ENCODE measurements at regions not wholly inside any gene's neighbourhood (a gene's known extent, or its start where the extent isn't known, plus 50 kb on each side); places are given as distances from the start of the nearest gene placed in this dataset.
"Not testable (repeated sequence)": the region's sequence is repeated elsewhere in the genome, so short reads cannot be mapped to it uniquely, and the experiment has no call there.

DNA sequence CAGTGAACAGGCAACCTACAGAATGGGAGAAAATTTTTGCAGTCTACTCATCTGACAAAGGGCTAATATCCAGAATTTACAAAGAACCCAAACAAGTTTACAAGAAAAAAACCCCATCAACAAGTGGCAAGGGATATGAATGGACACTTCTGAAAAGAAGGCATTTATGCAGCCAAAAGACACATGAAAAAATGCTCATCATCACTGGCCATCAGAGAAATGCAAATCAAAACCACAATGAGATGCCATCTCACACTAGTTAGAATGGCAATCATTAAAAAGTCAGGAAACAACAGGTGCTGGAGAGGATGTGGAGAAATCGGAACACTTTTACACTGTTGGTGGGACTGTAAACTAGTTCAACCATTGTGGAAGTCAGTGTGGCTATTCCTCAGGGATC is 80.3 kb downstream of the ZNF474 start:
- DNase-seq (ENCODE audit: insufficient read length, low spot score); FAIRE-seq: not testable (repeated sequence)

DNA sequence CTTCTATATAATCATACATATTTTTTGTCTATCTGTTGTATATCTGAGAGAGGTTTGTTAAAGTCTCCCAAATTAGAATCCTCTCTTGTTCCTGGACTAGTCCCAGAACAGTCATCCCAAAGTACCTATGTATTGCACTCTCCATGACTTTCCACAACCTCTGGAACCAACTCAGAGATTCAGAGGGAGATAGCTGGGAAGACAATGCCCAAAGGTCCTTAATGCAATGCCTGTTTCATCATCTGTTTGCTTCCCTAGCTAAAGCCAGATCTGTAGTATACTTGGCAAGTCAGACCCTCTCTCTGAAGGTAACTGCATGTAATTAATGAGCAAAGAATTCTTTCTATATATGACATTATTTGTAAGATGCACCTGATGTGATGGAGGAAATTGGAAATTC is 89.4 kb downstream of the ZNF474 start:
- no peak for TF ChIP-seq SPI1 (IDR thresholded peaks at IDR 0.05; ENCODE audit: low read depth, low read length)
- no peak for TF ChIP-seq POU2F2 (IDR thresholded peaks at IDR 0.05; ENCODE audit: low read depth, low read length)
- no peak for TF ChIP-seq TAF1 (IDR thresholded peaks at IDR 0.05; ENCODE audit: low read depth, low read length)
- no peak for TF ChIP-seq PAX5 (IDR thresholded peaks at IDR 0.05; ENCODE audit: insufficient read depth, low read length, severe bottlenecking)
- no peak for TF ChIP-seq POLR2AphosphoS5 (IDR thresholded peaks at IDR 0.05; ENCODE audit: low read depth, low read length)
- TF ChIP-seq POLR2A (IDR thresholded peaks at IDR 0.05; ENCODE audit: low read depth, low read length) = no peak
- FAIRE-seq (no peak), DNase-seq (ENCODE audit: insufficient read length, low spot score) (no peak)

DNA sequence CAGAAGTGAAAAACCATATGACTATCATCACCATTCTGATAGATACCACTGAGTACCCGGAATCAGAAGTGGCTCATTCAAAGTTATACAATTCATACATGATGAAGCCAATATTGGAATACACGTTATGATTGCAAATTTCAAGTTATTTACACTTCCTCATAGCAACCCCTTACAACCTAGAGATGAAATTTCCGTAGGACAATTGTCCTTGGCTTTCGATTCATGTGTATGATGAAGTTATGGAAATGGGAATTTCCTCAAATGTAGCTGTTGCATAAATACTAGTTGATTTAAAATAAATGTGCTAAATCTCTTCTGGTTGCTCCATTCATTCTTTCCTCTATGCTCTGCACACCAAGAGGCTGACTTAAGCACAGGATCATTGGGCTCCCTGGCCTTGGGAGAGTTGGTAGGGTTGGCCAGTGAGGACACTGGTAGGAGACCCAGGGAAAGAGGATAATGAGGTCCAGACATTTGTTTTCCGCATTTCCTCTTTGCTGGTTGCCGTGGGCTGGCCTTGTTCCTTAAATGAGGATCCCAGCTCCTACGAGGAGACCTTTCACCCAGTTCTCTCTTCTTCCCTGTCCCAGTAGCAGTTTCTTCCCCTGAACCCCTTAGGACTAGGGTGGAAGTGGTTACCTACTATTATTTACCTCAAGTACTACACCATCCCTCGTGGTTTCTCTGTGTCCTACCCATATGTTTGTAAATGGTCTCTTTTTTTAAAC is 90.3 kb downstream of the ZNF474 start:
- DNase-seq (ENCODE audit: insufficient read length, low spot score) = no peak
- no peak for FAIRE-seq

DNA sequence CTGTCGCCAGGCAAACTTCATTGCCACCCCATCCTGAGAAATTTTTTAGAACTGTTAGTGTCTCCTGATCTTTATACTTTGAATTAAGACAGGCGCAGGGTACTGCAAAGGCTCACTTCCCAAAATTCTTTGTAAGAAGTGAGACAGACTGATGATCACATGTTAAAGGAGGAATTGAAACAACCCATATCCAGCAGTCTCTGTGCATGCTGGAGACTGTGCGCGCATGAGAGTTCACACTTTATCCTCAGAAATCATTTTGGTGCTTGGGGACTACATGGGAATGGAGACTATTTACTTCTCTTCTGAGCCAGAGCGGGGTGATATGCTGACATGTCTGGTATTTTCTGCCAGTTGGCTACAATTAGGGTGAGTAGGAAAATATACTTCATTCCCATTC is 91.2 kb downstream of the ZNF474 start:
- DNase-seq (ENCODE audit: insufficient read length, low spot score) (no peak), FAIRE-seq (no peak)
- TF ChIP-seq SPI1 (IDR thresholded peaks at IDR 0.05; ENCODE audit: low read depth, low read length) = 0 out of 2 replicates have a peak, but pooled peaks have one; percentile 27
- TF ChIP-seq PAX5 (IDR thresholded peaks at IDR 0.05; ENCODE audit: insufficient read depth, low read length, severe bottlenecking) = no peak

More for the DNA sequence above, 90.3 kb downstream of the ZNF474 start:
- TF ChIP-seq SPI1 (IDR thresholded peaks at IDR 0.05; ENCODE audit: low read depth, low read length) (no peak), POLR2A (IDR thresholded peaks at IDR 0.05; ENCODE audit: low read depth, low read length) (no peak), PAX5 (IDR thresholded peaks at IDR 0.05; ENCODE audit: insufficient read depth, low read length, severe bottlenecking) (no peak), POU2F2 (IDR thresholded peaks at IDR 0.05; ENCODE audit: low read depth, low read length) (no peak), TAF1 (IDR thresholded peaks at IDR 0.05; ENCODE audit: low read depth, low read length) (no peak), POLR2AphosphoS5 (IDR thresholded peaks at IDR 0.05; ENCODE audit: low read depth, low read length) (no peak)

DNA sequence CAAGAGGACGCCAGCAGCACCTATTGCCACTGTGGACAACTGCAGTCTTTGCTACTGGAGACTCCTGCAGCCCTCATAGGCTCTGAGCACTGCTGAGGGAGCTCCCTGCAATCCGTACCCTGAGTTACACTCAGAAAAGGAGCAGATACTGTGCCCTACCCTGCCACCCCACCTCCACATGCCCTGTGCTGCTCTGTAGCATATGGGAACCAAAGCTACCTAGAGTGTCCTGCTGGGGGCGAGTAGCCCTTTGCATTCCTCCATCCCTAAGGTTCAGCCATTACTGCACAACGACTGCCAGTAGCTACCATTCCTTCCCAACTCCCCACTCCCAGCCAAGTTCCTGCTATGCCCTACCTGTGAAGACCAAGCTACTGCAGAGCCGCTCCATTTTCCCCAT is 90.2 kb upstream of the SNCAIP start:
- DNase-seq (ENCODE audit: insufficient read length, low spot score) = no peak
- TF ChIP-seq POLR2AphosphoS5 (IDR thresholded peaks at IDR 0.05; ENCODE audit: low read depth, low read length) (no peak), TAF1 (IDR thresholded peaks at IDR 0.05; ENCODE audit: low read depth, low read length) (no peak), SPI1 (IDR thresholded peaks at IDR 0.05; ENCODE audit: low read depth, low read length) (no peak), PAX5 (IDR thresholded peaks at IDR 0.05; ENCODE audit: insufficient read depth, low read length, severe bottlenecking) (no peak), POLR2A (IDR thresholded peaks at IDR 0.05; ENCODE audit: low read depth, low read length) (no peak), POU2F2 (IDR thresholded peaks at IDR 0.05; ENCODE audit: low read depth, low read length) (no peak)
- no peak for FAIRE-seq

DNA sequence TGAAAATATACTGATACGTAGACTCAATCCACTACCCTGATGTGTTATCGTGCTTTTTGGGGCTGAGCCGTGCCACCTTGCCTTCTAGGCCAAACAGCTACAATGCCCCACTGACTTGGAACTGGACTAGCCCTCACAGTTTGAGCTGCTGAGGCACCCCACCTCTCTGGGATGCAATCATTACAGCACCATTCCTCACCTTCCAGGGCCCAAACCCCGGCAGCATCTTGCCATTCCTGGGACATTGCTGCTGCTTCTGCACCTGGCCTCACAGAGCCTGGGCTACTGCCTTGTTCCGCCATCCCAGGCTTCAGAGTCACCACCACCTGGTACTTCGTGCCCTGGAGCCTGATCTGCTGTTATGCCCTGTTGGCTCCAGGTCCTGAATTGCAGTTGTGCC is 89.5 kb upstream of the SNCAIP start:
- FAIRE-seq = no peak
- TF ChIP-seq PAX5 (IDR thresholded peaks at IDR 0.05; ENCODE audit: insufficient read depth, low read length, severe bottlenecking) (no peak), SPI1 (IDR thresholded peaks at IDR 0.05; ENCODE audit: low read depth, low read length) (no peak), POLR2AphosphoS5 (IDR thresholded peaks at IDR 0.05; ENCODE audit: low read depth, low read length) (no peak)
- no peak for DNase-seq (ENCODE audit: insufficient read length, low spot score)

DNA sequence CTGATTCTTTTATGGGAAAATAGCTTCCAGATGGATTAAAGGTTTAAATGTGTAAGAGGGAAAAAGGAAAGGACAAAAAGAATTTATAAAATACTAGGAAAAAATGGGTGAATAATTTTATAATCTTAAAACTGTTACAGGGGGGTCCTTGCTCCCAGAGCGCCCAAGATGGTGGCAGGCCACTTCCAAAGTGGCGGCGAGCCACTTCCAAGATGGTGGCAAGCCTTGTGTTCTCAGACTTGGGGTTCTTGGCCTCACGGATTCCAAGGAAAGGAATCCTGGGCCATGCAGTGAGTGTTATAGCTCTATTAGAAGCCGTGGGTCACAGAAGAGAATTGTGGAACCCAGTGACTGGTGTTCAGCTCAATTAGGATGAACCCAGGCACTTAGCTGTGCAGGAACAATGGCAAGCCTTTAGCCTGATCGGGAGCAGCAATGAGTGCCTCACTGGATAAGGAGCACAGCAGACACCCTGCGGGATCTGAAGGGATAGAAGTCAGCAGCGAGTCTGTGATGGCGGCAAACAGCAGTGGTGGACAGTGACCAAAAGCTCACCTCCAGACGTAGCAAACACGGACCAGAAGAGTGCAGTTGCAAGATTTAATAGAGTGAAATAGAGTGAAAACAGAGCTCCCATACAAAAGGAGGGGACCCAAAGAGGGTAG is 83.2 kb upstream of the SNCAIP start:
- TF ChIP-seq POU2F2 (IDR thresholded peaks at IDR 0.05; ENCODE audit: low read depth, low read length) (no peak), POLR2A (IDR thresholded peaks at IDR 0.05; ENCODE audit: low read depth, low read length) (no peak), POLR2AphosphoS5 (IDR thresholded peaks at IDR 0.05; ENCODE audit: low read depth, low read length) (no peak), SPI1 (IDR thresholded peaks at IDR 0.05; ENCODE audit: low read depth, low read length) (no peak), TAF1 (IDR thresholded peaks at IDR 0.05; ENCODE audit: low read depth, low read length) (no peak), PAX5 (IDR thresholded peaks at IDR 0.05; ENCODE audit: insufficient read depth, low read length, severe bottlenecking) (no peak)
- no peak for FAIRE-seq
- no peak for DNase-seq (ENCODE audit: insufficient read length, low spot score)

DNA sequence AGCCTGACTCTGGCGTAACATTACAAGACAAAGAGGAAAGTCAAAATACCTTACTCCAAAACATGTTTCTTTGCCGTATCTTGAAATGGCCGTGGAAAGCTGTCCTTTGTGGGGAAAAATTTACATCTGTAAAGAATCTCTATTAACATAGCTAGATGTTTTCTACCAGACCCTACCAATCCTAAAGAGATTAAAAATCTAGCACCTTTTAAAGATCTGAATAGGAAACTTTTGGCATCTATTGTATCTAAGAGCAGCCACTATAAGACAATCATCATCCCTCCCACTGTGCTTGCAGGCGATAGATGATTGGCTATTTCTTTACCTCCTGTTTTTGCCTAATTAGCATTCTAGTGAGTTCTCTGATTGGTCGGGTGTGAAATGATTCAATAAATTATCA is 82.5 kb upstream of the SNCAIP start:
- DNase-seq (ENCODE audit: insufficient read length, low spot score) (no peak), FAIRE-seq (no peak)
- no peak for TF ChIP-seq TAF1 (IDR thresholded peaks at IDR 0.05; ENCODE audit: low read depth, low read length)
- no peak for TF ChIP-seq PAX5 (IDR thresholded peaks at IDR 0.05; ENCODE audit: insufficient read depth, low read length, severe bottlenecking)
- no peak for TF ChIP-seq POLR2AphosphoS5 (IDR thresholded peaks at IDR 0.05; ENCODE audit: low read depth, low read length)
- TF ChIP-seq POLR2A (IDR thresholded peaks at IDR 0.05; ENCODE audit: low read depth, low read length) = no peak
- no peak for TF ChIP-seq POU2F2 (IDR thresholded peaks at IDR 0.05; ENCODE audit: low read depth, low read length)
- TF ChIP-seq SPI1 (IDR thresholded peaks at IDR 0.05; ENCODE audit: low read depth, low read length) = no peak

DNA sequence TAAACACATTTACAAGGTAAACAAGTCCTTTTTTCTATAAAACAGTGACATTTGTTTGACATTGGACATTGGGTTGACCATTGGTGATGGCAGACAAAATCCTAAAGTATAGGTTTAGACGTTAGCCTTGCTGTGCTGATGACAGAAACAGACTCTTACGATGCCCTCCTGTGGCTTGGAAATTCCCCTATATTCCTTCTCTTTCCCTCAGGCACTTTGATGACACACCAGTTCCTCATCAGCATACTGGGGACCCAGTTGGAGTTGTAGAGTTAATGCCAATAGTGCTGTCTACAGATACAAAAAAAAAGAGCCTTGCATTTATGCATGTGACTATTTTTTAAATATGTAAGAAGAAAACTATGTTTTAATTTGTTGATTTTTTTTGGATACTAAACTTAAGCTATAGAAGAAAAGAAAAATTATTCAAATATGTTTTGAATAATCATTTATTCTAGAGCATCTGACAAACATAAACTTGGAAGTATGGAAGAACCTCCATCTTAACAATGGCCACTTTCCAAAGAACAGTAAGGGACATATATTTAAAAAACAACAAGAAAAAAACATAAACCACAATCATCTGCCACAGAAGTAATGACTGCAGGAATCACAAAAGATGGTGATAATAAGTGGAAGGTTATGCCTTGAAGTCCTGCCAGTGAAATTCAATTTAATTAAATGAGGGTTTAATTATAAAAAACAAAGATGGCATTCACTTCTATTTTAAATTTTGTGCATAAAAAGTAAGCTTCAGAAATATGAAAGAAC is 75.6 kb upstream of the SNCAIP start:
- DNase-seq (ENCODE audit: insufficient read length, low spot score) (no peak), FAIRE-seq (no peak)
- no peak for TF ChIP-seq TAF1 (IDR thresholded peaks at IDR 0.05; ENCODE audit: low read depth, low read length)
- no peak for TF ChIP-seq POLR2AphosphoS5 (IDR thresholded peaks at IDR 0.05; ENCODE audit: low read depth, low read length)

DNA sequence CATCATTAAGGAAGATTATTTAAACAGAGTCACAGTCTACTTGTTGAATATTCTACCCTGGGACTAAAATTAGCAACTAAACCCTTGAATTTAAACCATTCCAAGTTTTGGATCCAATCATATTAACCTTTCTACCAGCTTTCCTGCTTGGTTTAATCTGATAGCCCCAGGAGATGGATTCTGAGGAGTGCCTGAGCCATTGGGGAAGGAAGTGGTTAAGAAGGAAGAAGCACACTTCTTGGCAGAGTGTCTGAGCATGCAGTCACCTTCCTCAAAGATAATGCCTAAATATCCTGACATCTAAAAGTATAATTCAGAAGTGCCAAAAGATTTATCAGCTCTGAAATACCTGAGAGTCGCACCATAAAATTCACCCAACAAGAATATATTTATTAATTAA is 74.1 kb upstream of the SNCAIP start:
- DNase-seq (ENCODE audit: insufficient read length, low spot score) (no peak), FAIRE-seq (no peak)
- TF ChIP-seq POU2F2 (IDR thresholded peaks at IDR 0.05; ENCODE audit: low read depth, low read length) (no peak), SPI1 (IDR thresholded peaks at IDR 0.05; ENCODE audit: low read depth, low read length) (no peak), TAF1 (IDR thresholded peaks at IDR 0.05; ENCODE audit: low read depth, low read length) (no peak), PAX5 (IDR thresholded peaks at IDR 0.05; ENCODE audit: insufficient read depth, low read length, severe bottlenecking) (no peak), POLR2AphosphoS5 (IDR thresholded peaks at IDR 0.05; ENCODE audit: low read depth, low read length) (no peak), POLR2A (IDR thresholded peaks at IDR 0.05; ENCODE audit: low read depth, low read length) (no peak)
